Progenitor cell of endocrine pancreas (in vitro differentiated cells): ENCODE measurements at regions not wholly inside any gene's neighbourhood (a gene's known extent, or its start where the extent isn't known, plus 50 kb on each side); places are given as distances from the start of the nearest gene placed in this dataset.

Experiments
- DNase-seq: peaks from one replicate; pipeline ENCODE4 v3.0.0; 2021; ENCODE audit warnings: low spot score; ENCODE audit not compliant: unreplicated experiment
- H3K27ac Mint-ChIP-seq: 2 replicates; pipeline ENCODE4 v1.8.0; 2021; ENCODE audit warnings: mild to moderate bottlenecking, moderate library complexity, mixed read lengths
- H3K27me3 Mint-ChIP-seq: 2 replicates; pipeline ENCODE4 v1.8.0; 2021; ENCODE audit warnings: mixed read lengths
- H3K36me3 Mint-ChIP-seq: 2 replicates; pipeline ENCODE4 v1.8.0; 2022; ENCODE audit warnings: mixed read lengths; ENCODE audit not compliant: insufficient read depth
- H3K4me1 Mint-ChIP-seq: 2 replicates; pipeline ENCODE4 v1.8.0; 2021; ENCODE audit warnings: low read depth, mixed read lengths
- H3K4me3 Mint-ChIP-seq: 2 replicates; pipeline ENCODE4 v1.8.0; 2021; ENCODE audit warnings: low read depth, mild to moderate bottlenecking, moderate library complexity, mixed read lengths
- H3K9me3 Mint-ChIP-seq: 2 replicates; pipeline ENCODE4 v1.8.0; 2021; ENCODE audit warnings: low read depth, mixed read lengths
- TF ChIP-seq, protein P1 (sequence below): fragments of 200-600 bp; sonication (generic); IDR thresholded peaks from one replicate; pipeline ENCODE4 v1.5.0; 2021; ENCODE audit warnings: antibody characterized with exemption, mild to moderate bottlenecking; ENCODE audit not compliant: unreplicated experiment

DNA sequence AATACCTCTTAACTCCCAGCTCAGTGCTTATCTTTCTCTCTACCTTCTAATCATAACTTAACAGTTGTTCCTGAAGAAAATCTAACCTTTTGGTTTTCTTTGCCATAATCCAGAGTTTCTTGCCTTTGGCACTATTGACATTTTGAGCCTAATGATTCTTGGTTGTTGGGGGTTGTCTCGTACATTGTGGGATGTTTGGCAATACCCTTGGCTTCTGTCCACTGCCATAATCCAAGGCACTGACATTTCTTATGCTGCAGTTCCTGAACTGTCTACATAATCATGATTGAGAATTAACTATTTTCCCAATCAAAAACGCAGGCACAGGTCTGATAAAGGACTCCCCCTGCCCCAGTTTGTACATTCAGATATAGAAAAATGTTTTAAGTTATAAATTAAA, 203.2 kb upstream of the MEX3C start:
- H3K36me3 Mint-ChIP-seq = no peaks in the 10 kb centered on the region
- H3K27ac Mint-ChIP-seq = no peak overlapping the region
- DNase-seq = no peak
- H3K4me3 Mint-ChIP-seq = no peak overlapping the region
- TF ChIP-seq, protein P1, sequence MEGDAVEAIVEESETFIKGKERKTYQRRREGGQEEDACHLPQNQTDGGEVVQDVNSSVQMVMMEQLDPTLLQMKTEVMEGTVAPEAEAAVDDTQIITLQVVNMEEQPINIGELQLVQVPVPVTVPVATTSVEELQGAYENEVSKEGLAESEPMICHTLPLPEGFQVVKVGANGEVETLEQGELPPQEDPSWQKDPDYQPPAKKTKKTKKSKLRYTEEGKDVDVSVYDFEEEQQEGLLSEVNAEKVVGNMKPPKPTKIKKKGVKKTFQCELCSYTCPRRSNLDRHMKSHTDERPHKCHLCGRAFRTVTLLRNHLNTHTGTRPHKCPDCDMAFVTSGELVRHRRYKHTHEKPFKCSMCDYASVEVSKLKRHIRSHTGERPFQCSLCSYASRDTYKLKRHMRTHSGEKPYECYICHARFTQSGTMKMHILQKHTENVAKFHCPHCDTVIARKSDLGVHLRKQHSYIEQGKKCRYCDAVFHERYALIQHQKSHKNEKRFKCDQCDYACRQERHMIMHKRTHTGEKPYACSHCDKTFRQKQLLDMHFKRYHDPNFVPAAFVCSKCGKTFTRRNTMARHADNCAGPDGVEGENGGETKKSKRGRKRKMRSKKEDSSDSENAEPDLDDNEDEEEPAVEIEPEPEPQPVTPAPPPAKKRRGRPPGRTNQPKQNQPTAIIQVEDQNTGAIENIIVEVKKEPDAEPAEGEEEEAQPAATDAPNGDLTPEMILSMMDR = no peak
- H3K9me3 Mint-ChIP-seq = no peaks in the 10 kb centered on the region
- peaks cover 5% of the 10 kb centered on the region for H3K4me1 Mint-ChIP-seq
- H3K27me3 Mint-ChIP-seq = no peaks in the 10 kb centered on the region

DNA sequence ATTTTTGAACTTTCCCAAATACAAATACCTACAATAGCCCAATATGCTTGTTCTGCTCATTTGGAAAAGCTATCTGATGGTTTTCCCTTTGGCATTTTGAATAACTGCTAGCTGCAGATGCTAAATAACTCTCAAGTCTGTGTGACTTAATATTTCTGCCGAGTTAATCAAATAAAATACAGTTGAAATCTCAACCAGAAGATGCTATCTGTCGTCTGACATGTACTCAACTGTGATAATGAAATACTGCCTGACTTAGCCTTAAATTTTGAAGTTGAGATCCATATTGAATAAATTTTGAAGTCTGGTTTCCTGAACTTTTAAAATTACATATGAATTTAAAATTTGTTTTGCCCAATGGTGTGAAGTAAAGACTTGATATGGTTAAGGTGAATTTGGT, 204.4 kb upstream of the MEX3C start:
- H3K4me3 Mint-ChIP-seq = no peak overlapping the region
- no peaks in the 10 kb centered on the region for H3K36me3 Mint-ChIP-seq
- TF ChIP-seq, protein P1 = no peak
- H3K4me1 Mint-ChIP-seq = peaks cover 5% of the 10 kb centered on the region
- H3K27me3 Mint-ChIP-seq = no peaks in the 10 kb centered on the region
- no peak for DNase-seq
- no peak overlapping the region for H3K27ac Mint-ChIP-seq
- no peaks in the 10 kb centered on the region for H3K9me3 Mint-ChIP-seq

DNA sequence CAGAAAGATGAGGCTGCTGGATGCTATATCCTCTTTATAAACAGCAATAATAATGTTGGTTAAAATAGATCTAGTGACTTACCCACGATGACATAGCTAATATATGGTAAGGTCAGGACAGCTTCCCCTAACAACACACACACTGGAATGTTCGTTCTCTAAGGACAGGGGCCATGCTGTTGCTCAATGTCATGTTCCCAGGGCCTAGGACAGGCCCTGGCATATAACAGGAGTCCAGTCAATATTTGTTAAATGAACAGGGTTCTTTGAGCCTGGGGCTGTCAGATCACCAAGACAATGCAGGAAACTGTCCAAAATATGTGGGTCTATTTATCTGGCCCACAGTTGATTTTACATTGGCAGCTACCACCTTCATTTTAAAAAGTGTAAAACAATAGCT, 207.1 kb upstream of the MEX3C start:
- Mint-ChIP-seq H3K4me1 (peaks cover 3% of the 10 kb centered on the region), H3K36me3 (no peaks in the 10 kb centered on the region), H3K27ac (no peak overlapping the region), H3K4me3 (no peak overlapping the region), H3K27me3 (no peaks in the 10 kb centered on the region), H3K9me3 (peaks cover 4% of the 10 kb centered on the region)
- TF ChIP-seq, protein P1 = no peak
- no peak for DNase-seq

- no peaks in the 10 kb centered on the region for H3K27me3 Mint-ChIP-seq
- no peak overlapping the region for H3K27ac Mint-ChIP-seq
- H3K9me3 Mint-ChIP-seq = peaks cover 4% of the 10 kb centered on the region
- no peak overlapping the region for H3K4me3 Mint-ChIP-seq
- no peaks in the 10 kb centered on the region for H3K4me1 Mint-ChIP-seq
- TF ChIP-seq, protein P1 = no peak
- DNase-seq = no peak
- H3K36me3 Mint-ChIP-seq = no peaks in the 10 kb centered on the region
Measured at GRCh38 chr18:51405683-51406477, 208.4 kb upstream of the MEX3C start.

DNA sequence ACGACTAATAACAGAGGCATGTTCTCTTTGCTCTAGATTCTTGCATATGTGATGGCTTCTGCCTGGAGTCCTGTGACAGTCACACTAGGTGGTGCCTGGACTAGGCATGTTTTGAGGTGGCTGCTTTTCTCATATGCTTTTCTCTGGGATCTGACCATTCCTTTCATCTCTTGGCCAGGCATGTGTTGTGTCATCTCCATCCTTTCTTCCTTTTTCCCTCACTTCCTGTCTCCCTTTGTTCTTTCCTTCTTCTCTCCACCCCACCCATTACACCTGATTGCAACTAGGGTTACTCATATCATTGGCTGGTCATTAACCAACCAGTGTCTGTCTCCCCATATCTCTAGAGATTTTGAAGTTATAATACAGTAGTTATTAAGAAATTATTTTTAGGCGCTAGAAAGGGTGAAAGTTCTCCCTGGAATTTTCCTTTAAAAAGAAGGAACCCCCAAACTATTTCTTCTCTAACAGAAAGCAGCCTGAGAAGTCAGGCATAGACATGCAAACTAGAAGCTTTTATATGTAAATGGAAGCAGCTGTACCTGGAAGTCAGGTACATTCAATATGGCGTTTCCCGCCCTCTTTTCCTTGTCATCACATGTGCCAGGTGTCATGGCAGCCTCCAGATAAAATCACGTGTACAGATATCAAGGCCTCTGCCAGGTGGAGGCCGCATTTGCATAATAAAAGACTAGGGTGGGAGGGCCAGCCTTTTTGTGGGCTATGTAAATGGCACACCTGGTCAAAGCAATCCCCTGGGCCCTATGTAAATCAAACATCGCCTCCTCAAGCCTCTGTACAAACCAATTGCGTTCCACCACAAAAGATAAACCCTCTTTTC, 220.4 kb upstream of the MEX3C start:
- Mint-ChIP-seq H3K27me3 (no peaks in the 10 kb centered on the region), H3K4me1 (peaks cover 12% of the 10 kb centered on the region), H3K4me3 (no peak overlapping the region), H3K9me3 (no peaks in the 10 kb centered on the region), H3K27ac (no peak overlapping the region), H3K36me3 (no peaks in the 10 kb centered on the region)
- no peak for DNase-seq
- TF ChIP-seq, protein P1 = no peak
